ENCODE measurements at regions not wholly inside any gene's neighbourhood (a gene's known extent, or its start where the extent isn't known, plus 50 kb on each side); places are given as distances from the start of the nearest gene placed in this dataset.

DNA sequence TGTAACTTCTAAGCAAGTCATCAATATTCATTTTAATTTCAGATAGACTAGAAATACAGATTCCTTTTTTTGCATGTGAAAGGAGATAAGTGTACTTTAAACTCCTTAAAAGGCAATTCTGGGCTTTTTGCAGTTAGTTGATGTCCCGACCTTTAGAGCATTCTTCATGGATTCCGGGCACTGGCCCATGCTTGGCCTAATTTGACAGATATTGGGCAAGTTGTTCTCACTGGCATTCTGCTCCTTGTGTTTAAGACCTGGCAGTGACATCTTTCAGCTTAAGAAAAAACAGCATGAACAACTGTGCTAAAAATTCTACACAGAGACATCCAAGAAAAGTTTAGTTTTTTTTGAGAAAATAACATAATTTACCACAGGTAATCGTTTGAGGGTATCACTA, 1037.2 kb downstream of the PCDH18 start:
- Histone ChIP-seq H3K4me1 (ENCODE audit: insufficient read depth, low read length, poor library complexity, severe bottlenecking) (no peaks in the 10 kb centered on the region), H3K9me3 (ENCODE audit: low read depth, low read length, poor library complexity, severe bottlenecking) (no peaks in the 10 kb centered on the region), H3K27me3 (replicated peaks; ENCODE audit: insufficient read depth, low read depth, low read length, poor library complexity) (no peaks in the 10 kb centered on the region), H3K27ac (ENCODE audit: low read depth, low read length, poor library complexity, severe bottlenecking) (no peak overlapping the region), H3K36me3 (ENCODE audit: insufficient read depth, low read length, poor library complexity, severe bottlenecking) (no peaks in the 10 kb centered on the region), H3K4me3 (ENCODE audit: low read depth, low read length, poor library complexity, severe bottlenecking) (no peak overlapping the region)
- no peak for TF ChIP-seq EZH2 (IDR thresholded peaks at IDR 0.05; ENCODE audit: borderline replicate concordance, low read depth, low read length, poor library complexity, severe bottlenecking)
- TF ChIP-seq, protein P1, sequence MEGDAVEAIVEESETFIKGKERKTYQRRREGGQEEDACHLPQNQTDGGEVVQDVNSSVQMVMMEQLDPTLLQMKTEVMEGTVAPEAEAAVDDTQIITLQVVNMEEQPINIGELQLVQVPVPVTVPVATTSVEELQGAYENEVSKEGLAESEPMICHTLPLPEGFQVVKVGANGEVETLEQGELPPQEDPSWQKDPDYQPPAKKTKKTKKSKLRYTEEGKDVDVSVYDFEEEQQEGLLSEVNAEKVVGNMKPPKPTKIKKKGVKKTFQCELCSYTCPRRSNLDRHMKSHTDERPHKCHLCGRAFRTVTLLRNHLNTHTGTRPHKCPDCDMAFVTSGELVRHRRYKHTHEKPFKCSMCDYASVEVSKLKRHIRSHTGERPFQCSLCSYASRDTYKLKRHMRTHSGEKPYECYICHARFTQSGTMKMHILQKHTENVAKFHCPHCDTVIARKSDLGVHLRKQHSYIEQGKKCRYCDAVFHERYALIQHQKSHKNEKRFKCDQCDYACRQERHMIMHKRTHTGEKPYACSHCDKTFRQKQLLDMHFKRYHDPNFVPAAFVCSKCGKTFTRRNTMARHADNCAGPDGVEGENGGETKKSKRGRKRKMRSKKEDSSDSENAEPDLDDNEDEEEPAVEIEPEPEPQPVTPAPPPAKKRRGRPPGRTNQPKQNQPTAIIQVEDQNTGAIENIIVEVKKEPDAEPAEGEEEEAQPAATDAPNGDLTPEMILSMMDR (conservative IDR thresholded peaks at IDR 0.05; ENCODE audit: low read depth, low read length): no peak
- DNase-seq (ENCODE audit: low spot score): no peak
- intact Hi-C loops (cut with micrococcal nuclease; ENCODE audit: unreplicated experiment): no loop called here
- CTCF ChIA-PET: no interaction called here
- no TSS peak for BruUV-seq (replicated peaks)
- POLR2A ChIA-PET (ENCODE audit: low non-redundant PET): no interaction called here

DNA sequence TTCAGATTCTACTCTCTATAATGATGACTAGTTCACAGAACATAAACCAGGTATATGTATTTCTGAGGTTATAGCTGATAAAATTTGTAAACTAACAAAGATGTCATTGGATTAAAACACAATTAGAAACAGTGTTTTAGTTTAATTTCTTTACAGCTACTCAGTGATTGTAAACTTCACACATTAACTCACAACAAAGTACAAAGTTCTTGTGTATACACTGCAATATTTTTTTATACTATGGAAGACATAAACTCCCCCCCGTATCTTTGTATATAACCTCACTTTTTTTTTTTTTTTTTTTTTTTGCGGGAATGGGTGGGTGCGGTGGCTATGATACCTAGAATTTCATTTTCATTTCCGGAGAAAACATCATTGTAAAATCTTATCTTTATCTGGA, 1043.2 kb downstream of the PCDH18 start:
- no peaks in the 10 kb centered on the region for H3K36me3 ChIP-seq (ENCODE audit: insufficient read depth, low read length, poor library complexity, severe bottlenecking)
- no peak for DNase-seq (ENCODE audit: low spot score)
- H3K4me3 ChIP-seq (ENCODE audit: low read depth, low read length, poor library complexity, severe bottlenecking): no peak overlapping the region
- intact Hi-C loops (cut with micrococcal nuclease; ENCODE audit: unreplicated experiment): no loop called here
- H3K27ac ChIP-seq (ENCODE audit: low read depth, low read length, poor library complexity, severe bottlenecking): no peak overlapping the region
- no peaks in the 10 kb centered on the region for H3K27me3 ChIP-seq (replicated peaks; ENCODE audit: insufficient read depth, low read depth, low read length, poor library complexity)
- no peaks in the 10 kb centered on the region for H3K4me1 ChIP-seq (ENCODE audit: insufficient read depth, low read length, poor library complexity, severe bottlenecking)
- CTCF ChIA-PET: no interaction called here
- no TSS peak for BruUV-seq (replicated peaks)
- H3K9me3 ChIP-seq (ENCODE audit: low read depth, low read length, poor library complexity, severe bottlenecking): no peaks in the 10 kb centered on the region
- POLR2A ChIA-PET (ENCODE audit: low non-redundant PET): no interaction called here
- TF ChIP-seq EZH2 (IDR thresholded peaks at IDR 0.05; ENCODE audit: borderline replicate concordance, low read depth, low read length, poor library complexity, severe bottlenecking): no peak
- TF ChIP-seq, protein P1 (conservative IDR thresholded peaks at IDR 0.05; ENCODE audit: low read depth, low read length): no peak

DNA sequence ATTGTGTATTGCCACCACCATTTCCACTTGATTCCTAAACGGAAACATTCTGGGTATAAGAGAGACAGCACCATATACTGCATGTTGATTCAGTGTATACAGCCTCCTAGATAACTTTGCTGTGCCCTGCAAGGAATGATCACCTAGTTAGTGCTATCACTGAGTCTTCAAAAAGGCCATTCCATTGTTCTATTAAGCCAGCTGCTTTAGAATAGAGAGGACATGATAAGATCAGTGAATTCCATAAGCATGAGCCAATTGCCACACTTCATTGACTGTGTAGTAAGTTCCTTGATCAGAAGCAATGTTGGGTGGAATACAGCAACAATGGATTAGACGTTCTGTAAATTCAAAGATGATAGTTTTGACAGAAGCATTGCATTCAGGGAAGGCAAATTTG, 1047.3 kb downstream of the PCDH18 start:
- CTCF ChIA-PET: no interaction called here
- intact Hi-C loops (cut with micrococcal nuclease; ENCODE audit: unreplicated experiment): no loop called here

More for the DNA sequence above, 1047.3 kb downstream of the PCDH18 start:
- TF ChIP-seq, protein P1 (conservative IDR thresholded peaks at IDR 0.05; ENCODE audit: low read depth, low read length): no peak
- TF ChIP-seq EZH2 (IDR thresholded peaks at IDR 0.05; ENCODE audit: borderline replicate concordance, low read depth, low read length, poor library complexity, severe bottlenecking): no peak
- Histone ChIP-seq H3K36me3 (ENCODE audit: insufficient read depth, low read length, poor library complexity, severe bottlenecking) (no peaks in the 10 kb centered on the region), H3K27me3 (replicated peaks; ENCODE audit: insufficient read depth, low read depth, low read length, poor library complexity) (no peaks in the 10 kb centered on the region), H3K4me1 (ENCODE audit: insufficient read depth, low read length, poor library complexity, severe bottlenecking) (no peaks in the 10 kb centered on the region), H3K9me3 (ENCODE audit: low read depth, low read length, poor library complexity, severe bottlenecking) (no peaks in the 10 kb centered on the region), H3K4me3 (ENCODE audit: low read depth, low read length, poor library complexity, severe bottlenecking) (no peak overlapping the region), H3K27ac (ENCODE audit: low read depth, low read length, poor library complexity, severe bottlenecking) (no peak overlapping the region)
- no TSS peak for BruUV-seq (replicated peaks)
- POLR2A ChIA-PET (ENCODE audit: low non-redundant PET): no interaction called here
- no peak for DNase-seq (ENCODE audit: low spot score)

Data from A673 (cell line).